Activated T-helper 1 cell treated with anti-CD3 and anti-CD28 coated beads, Interleukin-12 subunit alpha, Interleukin-12 subunit beta, Interleukin-2, Interleukin-4 antibody, amounts not matched to agents 30 ng/mL and 10 ng/mL and 1 ng/mL, durations not matched to agents 14 hours and 24 hours and 36 hours (primary cell): ENCODE measurements at regions not wholly inside any gene's neighbourhood (a gene's known extent, or its start where the extent isn't known, plus 50 kb on each side); places are given as distances from the start of the nearest gene placed in this dataset.

Experiments
- DNase-seq: peaks from one replicate; pipeline ENCODE4 v3.0.0; 2021; ENCODE audit warnings: low spot score
- H3K27ac Mint-ChIP-seq: one replicate; pipeline ENCODE4 v1.8.0; 2021; ENCODE audit warnings: mild to moderate bottlenecking, mixed read lengths
- H3K27me3 Mint-ChIP-seq: one replicate; pipeline ENCODE4 v1.8.0; 2022; ENCODE audit warnings: mild to moderate bottlenecking, moderate library complexity, mixed read lengths; ENCODE audit not compliant: insufficient read depth
- H3K36me3 Mint-ChIP-seq: one replicate; pipeline ENCODE4 v1.8.0; 2021; ENCODE audit warnings: low read depth, mixed read lengths
- H3K4me1 Mint-ChIP-seq: one replicate; pipeline ENCODE4 v1.8.0; 2021; ENCODE audit warnings: low read depth, mixed read lengths
- H3K4me3 Mint-ChIP-seq: one replicate; pipeline ENCODE4 v1.8.0; 2021; ENCODE audit warnings: mild to moderate bottlenecking, moderate library complexity, mixed read lengths
- H3K9me3 Mint-ChIP-seq: one replicate; pipeline ENCODE4 v1.8.0; 2021; ENCODE audit warnings: mixed read lengths
- intact Hi-C: fragments of 100-400 bp; cut with micrococcal nuclease; formaldehyde crosslinking; loops from one replicate; pipeline ENCODE4 v1.15.1; 2024

GRCh38 chr3:66602237-66602636 is 101.4 kb upstream of the LRIG1 start:
- Mint-ChIP-seq H3K9me3 (no peaks in the 10 kb centered on the region), H3K36me3 (no peaks in the 10 kb centered on the region), H3K27ac (no peak overlapping the region), H3K27me3 (peaks cover 10% of the 10 kb centered on the region), H3K4me1 (peaks cover 5% of the 10 kb centered on the region), H3K4me3 (no peak overlapping the region)
- intact Hi-C loops: no loop called here
- DNase-seq: no peak

GRCh38 chr3:66602691-66603090 is 101.9 kb upstream of the LRIG1 start:
- Mint-ChIP-seq H3K36me3 (no peaks in the 10 kb centered on the region), H3K27ac (no peak overlapping the region), H3K4me3 (no peak overlapping the region), H3K9me3 (no peaks in the 10 kb centered on the region), H3K27me3 (peaks cover 10% of the 10 kb centered on the region), H3K4me1 (peaks cover 5% of the 10 kb centered on the region)
- DNase-seq: no peak
- intact Hi-C loops: no loop called here

GRCh38 chr3:66603151-66603611 is 102.4 kb upstream of the LRIG1 start:
- H3K36me3 Mint-ChIP-seq: no peaks in the 10 kb centered on the region
- no peak for DNase-seq
- H3K4me3 Mint-ChIP-seq: no peak overlapping the region
- peaks cover 10% of the 10 kb centered on the region for H3K27me3 Mint-ChIP-seq
- no peaks in the 10 kb centered on the region for H3K9me3 Mint-ChIP-seq
- intact Hi-C loops: no loop called here
- peaks cover 5% of the 10 kb centered on the region for H3K4me1 Mint-ChIP-seq
- H3K27ac Mint-ChIP-seq: no peak overlapping the region

- DNase-seq: no peak
- Mint-ChIP-seq H3K4me1 (peaks cover 5% of the 10 kb centered on the region), H3K36me3 (no peaks in the 10 kb centered on the region), H3K4me3 (no peak overlapping the region), H3K9me3 (no peaks in the 10 kb centered on the region), H3K27me3 (peaks cover 10% of the 10 kb centered on the region), H3K27ac (no peak overlapping the region)
- intact Hi-C loops: no loop called here
Measured at GRCh38 chr3:66604481-66604880, 103.7 kb upstream of the LRIG1 start.

GRCh38 chr3:66606126-66606525 is 105.3 kb upstream of the LRIG1 start:
- Mint-ChIP-seq H3K4me1 (peaks cover 5% of the 10 kb centered on the region), H3K27me3 (peaks cover 10% of the 10 kb centered on the region)

GRCh38 chr3:66606868-66607267 is 106.0 kb upstream of the LRIG1 start:
- Mint-ChIP-seq H3K4me1 (peaks cover 5% of the 10 kb centered on the region), H3K27me3 (peaks cover 10% of the 10 kb centered on the region), H3K36me3 (no peaks in the 10 kb centered on the region), H3K9me3 (no peaks in the 10 kb centered on the region), H3K4me3 (no peak overlapping the region), H3K27ac (no peak overlapping the region)
- intact Hi-C loops: no loop called here
- no peak for DNase-seq

More at GRCh38 chr3:66606126-66606525, 105.3 kb upstream of the LRIG1 start:
- Mint-ChIP-seq H3K9me3 (no peaks in the 10 kb centered on the region), H3K27ac (no peak overlapping the region), H3K36me3 (no peaks in the 10 kb centered on the region), H3K4me3 (no peak overlapping the region)
- no peak for DNase-seq
- intact Hi-C loops: no loop called here

- Mint-ChIP-seq H3K9me3 (no peaks in the 10 kb centered on the region), H3K36me3 (no peaks in the 10 kb centered on the region), H3K27ac (no peak overlapping the region), H3K4me1 (no peaks in the 10 kb centered on the region), H3K27me3 (no peaks in the 10 kb centered on the region), H3K4me3 (no peak overlapping the region)
- intact Hi-C loops: no loop called here
- DNase-seq: no peak
Measured at GRCh38 chr3:66609660-66610561, 109.1 kb upstream of the LRIG1 start.

GRCh38 chr3:66610562-66610909 is 109.7 kb upstream of the LRIG1 start:
- no peak for DNase-seq
- Mint-ChIP-seq H3K9me3 (no peaks in the 10 kb centered on the region), H3K4me1 (no peaks in the 10 kb centered on the region), H3K27me3 (no peaks in the 10 kb centered on the region), H3K27ac (no peak overlapping the region), H3K36me3 (no peaks in the 10 kb centered on the region), H3K4me3 (no peak overlapping the region)
- intact Hi-C loops: no loop called here

GRCh38 chr3:66615643-66616301 is 115.0 kb upstream of the LRIG1 start:
- Mint-ChIP-seq H3K27ac (no peak overlapping the region), H3K9me3 (no peaks in the 10 kb centered on the region), H3K4me1 (no peaks in the 10 kb centered on the region), H3K4me3 (no peak overlapping the region), H3K36me3 (no peaks in the 10 kb centered on the region), H3K27me3 (no peaks in the 10 kb centered on the region)
- no peak for DNase-seq
- intact Hi-C loops: no loop called here

GRCh38 chr3:66617351-66617750 is 116.5 kb upstream of the LRIG1 start:
- no peak overlapping the region for H3K4me3 Mint-ChIP-seq
- no peak overlapping the region for H3K27ac Mint-ChIP-seq
- no peaks in the 10 kb centered on the region for H3K4me1 Mint-ChIP-seq
- no peaks in the 10 kb centered on the region for H3K9me3 Mint-ChIP-seq
- DNase-seq: no peak
- intact Hi-C loops: no loop called here
- H3K36me3 Mint-ChIP-seq: no peaks in the 10 kb centered on the region
- no peaks in the 10 kb centered on the region for H3K27me3 Mint-ChIP-seq

- no peak overlapping the region for H3K27ac Mint-ChIP-seq
- H3K4me1 Mint-ChIP-seq: no peaks in the 10 kb centered on the region
- no peaks in the 10 kb centered on the region for H3K9me3 Mint-ChIP-seq
- intact Hi-C loops: no loop called here
- DNase-seq: no peak
- no peaks in the 10 kb centered on the region for H3K27me3 Mint-ChIP-seq
- no peaks in the 10 kb centered on the region for H3K36me3 Mint-ChIP-seq
- no peak overlapping the region for H3K4me3 Mint-ChIP-seq
Measured at GRCh38 chr3:66618066-66618465, 117.2 kb upstream of the LRIG1 start.

GRCh38 chr3:66620296-66620695 is 119.5 kb upstream of the LRIG1 start:
- H3K4me3 Mint-ChIP-seq: no peak overlapping the region
- no peaks in the 10 kb centered on the region for H3K36me3 Mint-ChIP-seq
- DNase-seq: no peak
- no peaks in the 10 kb centered on the region for H3K9me3 Mint-ChIP-seq
- H3K4me1 Mint-ChIP-seq: no peaks in the 10 kb centered on the region
- no peak overlapping the region for H3K27ac Mint-ChIP-seq
- no peaks in the 10 kb centered on the region for H3K27me3 Mint-ChIP-seq
- intact Hi-C loops: no loop called here

GRCh38 chr3:66622756-66623457 is 122.1 kb upstream of the LRIG1 start:
- intact Hi-C loops: no loop called here
- Mint-ChIP-seq H3K27me3 (no peaks in the 10 kb centered on the region), H3K27ac (no peak overlapping the region), H3K4me1 (no peaks in the 10 kb centered on the region), H3K36me3 (no peaks in the 10 kb centered on the region), H3K4me3 (no peak overlapping the region), H3K9me3 (no peaks in the 10 kb centered on the region)
- no peak for DNase-seq
